Activated CD8-positive, alpha-beta memory T cell treated with anti-CD3 and anti-CD28 coated beads, Interleukin-2, amount 10 ng/mL, durations not matched to agents 7 days and 5 days (primary cell): ENCODE measurements at regions not wholly inside any gene's neighbourhood (a gene's known extent, or its start where the extent isn't known, plus 50 kb on each side); places are given as distances from the start of the nearest gene placed in this dataset.
"Not testable (repeated sequence)": the region's sequence is repeated elsewhere in the genome, so short reads cannot be mapped to it uniquely, and the experiment has no call there.

Experiments
- ATAC-seq: fragments of 150-1000 bp; cut with Tn5 transposase; one replicate; pipeline ENCODE4 v1.10.0; 2021; ENCODE audit warnings: moderate library complexity
- CTCF ChIA-PET: fragments of 350-600 bp; sonication (Branson Sonifier 250); formaldehyde crosslinking; loops from one replicate; lab custom pipeline; 2021; ENCODE audit warnings: antibody characterized with exemption; lab: Charles Lee
- DNase-seq: peaks from one replicate; pipeline ENCODE4 v3.0.0-alpha.2; 2020
- H3K27ac Mint-ChIP-seq: one replicate; pipeline ENCODE4 v1.8.0; 2021; ENCODE audit warnings: mild to moderate bottlenecking, mixed read lengths
- H3K27me3 Mint-ChIP-seq: one replicate; pipeline ENCODE4 v1.8.0; 2021; ENCODE audit warnings: mixed read lengths
- H3K36me3 Mint-ChIP-seq: one replicate; pipeline ENCODE4 v1.8.0; 2021; ENCODE audit warnings: mild to moderate bottlenecking, mixed read lengths
- H3K4me1 Mint-ChIP-seq: one replicate; pipeline ENCODE4 v1.8.0; 2021; ENCODE audit warnings: mixed read lengths
- H3K4me3 Mint-ChIP-seq: one replicate; pipeline ENCODE4 v1.8.0; 2021; ENCODE audit warnings: mild to moderate bottlenecking, moderate library complexity, mixed read lengths
- H3K9me3 Mint-ChIP-seq: one replicate; pipeline ENCODE4 v1.8.0; 2022; ENCODE audit warnings: low read depth, mixed read lengths

DNA sequence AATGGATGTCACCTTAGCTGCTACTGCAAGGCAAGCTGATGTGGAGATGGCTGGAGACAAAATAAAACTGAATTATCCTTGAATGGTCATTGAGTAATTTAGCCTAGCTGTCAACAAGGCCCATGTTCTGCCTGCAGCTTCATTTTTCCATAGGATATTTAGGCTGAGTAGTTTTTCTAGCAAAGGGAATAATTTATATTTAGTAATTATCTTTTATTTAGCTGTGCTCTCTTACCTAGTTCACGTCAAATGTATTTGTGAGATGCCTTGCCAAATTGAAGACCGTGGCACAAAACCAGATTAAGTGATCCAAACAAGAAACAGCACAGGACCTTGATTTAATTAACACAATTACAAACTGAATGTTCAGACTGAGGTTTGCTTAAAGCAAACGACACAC, 77.4 kb upstream of the CEP162 start:
- CTCF ChIA-PET: no interaction called here

DNA sequence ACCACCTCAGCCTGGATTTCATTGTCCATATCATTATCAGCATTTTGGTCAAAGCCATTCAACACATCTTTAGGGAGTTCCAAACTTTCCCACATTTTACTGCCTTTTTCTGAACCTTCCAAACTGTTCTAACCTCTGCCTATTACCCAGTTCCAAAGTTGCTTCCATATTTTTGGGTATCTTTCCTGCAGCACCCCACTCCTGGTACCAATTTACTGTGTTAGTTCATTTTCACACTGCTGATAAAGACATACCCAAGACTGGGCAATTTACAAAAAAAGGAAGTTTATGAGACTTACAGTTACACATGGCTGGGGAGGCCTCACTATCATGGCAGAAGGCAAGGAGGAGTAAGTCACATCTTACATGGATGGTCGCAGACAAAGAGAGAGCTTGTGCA, 63.6 kb upstream of the CEP162 start:
- not testable (repeated sequence) for H3K27me3 Mint-ChIP-seq, ATAC-seq, H3K4me1 Mint-ChIP-seq

More for the DNA sequence above, 77.4 kb upstream of the CEP162 start:
- no peak for DNase-seq
- Mint-ChIP-seq H3K36me3 (no peaks in the 10 kb centered on the region), H3K4me3 (no peak overlapping the region), H3K27ac (no peak overlapping the region), H3K9me3 (no peaks in the 10 kb centered on the region), H3K4me1 (no peaks in the 10 kb centered on the region), H3K27me3 (no peaks in the 10 kb centered on the region)
- no peak for ATAC-seq

DNA sequence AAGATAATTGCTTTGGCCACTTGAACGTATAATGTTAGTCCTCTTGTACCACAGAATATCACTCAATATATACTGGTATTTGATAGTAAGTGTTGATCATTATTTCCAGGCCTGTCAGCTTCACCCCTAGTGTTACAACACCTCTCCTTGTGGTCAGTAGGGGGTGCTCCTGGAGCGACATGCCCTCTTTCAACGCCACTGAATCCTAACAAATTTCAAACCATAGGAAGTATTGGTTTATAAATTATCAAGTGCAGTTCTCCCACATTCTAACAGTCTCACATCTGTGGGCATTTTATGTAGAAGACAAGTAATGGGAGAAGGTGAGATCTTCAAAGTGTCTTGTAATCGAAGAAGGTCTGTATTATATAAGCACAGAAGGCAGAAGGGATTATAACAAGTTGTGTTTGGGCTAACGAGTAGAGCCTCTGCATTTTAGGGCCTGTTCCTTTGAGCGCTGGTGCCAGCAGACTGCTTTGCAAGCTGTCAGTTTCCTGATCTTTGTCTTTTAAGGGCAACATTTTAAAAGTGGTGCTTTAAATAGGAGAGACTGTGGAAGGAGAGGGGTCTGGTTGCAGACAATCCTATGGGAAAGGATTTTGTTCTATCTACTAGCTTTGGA, 57.1 kb upstream of the CEP162 start:
- no peaks in the 10 kb centered on the region for H3K36me3 Mint-ChIP-seq
- CTCF ChIA-PET: no interaction called here
- no peaks in the 10 kb centered on the region for H3K9me3 Mint-ChIP-seq
- H3K4me3 Mint-ChIP-seq: no peak overlapping the region
- ATAC-seq: no peak
- H3K27me3 Mint-ChIP-seq: peaks cover 6% of the 10 kb centered on the region
- no peak for DNase-seq
- no peak overlapping the region for H3K27ac Mint-ChIP-seq
- H3K4me1 Mint-ChIP-seq: no peaks in the 10 kb centered on the region

More for the DNA sequence above, 63.6 kb upstream of the CEP162 start:
- DNase-seq, H3K27ac Mint-ChIP-seq, H3K36me3 Mint-ChIP-seq, CTCF ChIA-PET, H3K4me3 Mint-ChIP-seq: not testable (repeated sequence)
- peaks cover 11% of the 10 kb centered on the region for H3K9me3 Mint-ChIP-seq

DNA sequence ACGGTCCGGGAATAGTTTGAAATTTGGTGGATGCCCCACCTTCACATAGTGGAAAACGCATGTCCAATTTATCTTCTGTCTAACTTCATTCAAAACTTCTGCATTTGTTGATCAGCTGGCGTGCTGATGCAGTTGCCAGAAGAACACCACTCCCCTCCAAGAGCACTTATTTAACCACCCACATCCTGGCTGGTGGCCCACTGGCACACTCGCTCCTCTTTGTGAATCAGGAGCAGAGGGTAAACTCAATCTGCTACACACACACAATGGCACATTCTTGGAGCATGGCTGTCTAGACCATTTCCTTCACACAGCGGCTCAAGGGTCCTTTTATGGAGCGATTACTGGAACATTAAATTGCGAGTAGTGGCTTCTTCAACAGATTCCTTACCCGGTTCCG, 55.1 kb upstream of the CEP162 start:
- peaks cover 6% of the 10 kb centered on the region for H3K27me3 Mint-ChIP-seq
- no peak overlapping the region for H3K27ac Mint-ChIP-seq
- no peak overlapping the region for H3K4me3 Mint-ChIP-seq
- no peaks in the 10 kb centered on the region for H3K36me3 Mint-ChIP-seq
- no peak for ATAC-seq
- no peaks in the 10 kb centered on the region for H3K4me1 Mint-ChIP-seq
- DNase-seq: no peak
- CTCF ChIA-PET: no interaction called here
- no peaks in the 10 kb centered on the region for H3K9me3 Mint-ChIP-seq

DNA sequence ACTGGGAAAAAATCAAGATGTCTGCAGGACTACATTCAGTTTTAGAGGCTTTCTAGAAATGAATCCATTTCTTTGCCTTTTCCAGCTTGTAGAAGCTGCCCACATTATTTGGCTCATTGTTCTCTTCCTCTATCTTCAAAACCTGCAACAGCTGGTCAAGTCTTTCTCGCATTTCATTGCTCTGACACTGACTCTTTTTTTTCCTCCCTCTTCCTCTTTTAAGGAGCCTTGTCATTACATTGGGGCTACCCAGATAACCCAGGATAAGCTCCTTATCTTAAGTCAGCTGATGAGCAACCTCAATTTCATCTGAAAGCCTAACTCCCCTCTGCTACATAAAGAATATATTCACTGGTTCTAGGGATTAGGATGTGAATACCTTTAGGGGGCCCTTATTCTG, 53.2 kb upstream of the CEP162 start:
- H3K27me3 Mint-ChIP-seq: peaks cover 6% of the 10 kb centered on the region
- H3K4me3 Mint-ChIP-seq: no peak overlapping the region
- no peaks in the 10 kb centered on the region for H3K4me1 Mint-ChIP-seq
- ATAC-seq (no peak), DNase-seq (no peak)
- CTCF ChIA-PET: no interaction called here
- no peaks in the 10 kb centered on the region for H3K9me3 Mint-ChIP-seq
- no peaks in the 10 kb centered on the region for H3K36me3 Mint-ChIP-seq
- no peak overlapping the region for H3K27ac Mint-ChIP-seq

DNA sequence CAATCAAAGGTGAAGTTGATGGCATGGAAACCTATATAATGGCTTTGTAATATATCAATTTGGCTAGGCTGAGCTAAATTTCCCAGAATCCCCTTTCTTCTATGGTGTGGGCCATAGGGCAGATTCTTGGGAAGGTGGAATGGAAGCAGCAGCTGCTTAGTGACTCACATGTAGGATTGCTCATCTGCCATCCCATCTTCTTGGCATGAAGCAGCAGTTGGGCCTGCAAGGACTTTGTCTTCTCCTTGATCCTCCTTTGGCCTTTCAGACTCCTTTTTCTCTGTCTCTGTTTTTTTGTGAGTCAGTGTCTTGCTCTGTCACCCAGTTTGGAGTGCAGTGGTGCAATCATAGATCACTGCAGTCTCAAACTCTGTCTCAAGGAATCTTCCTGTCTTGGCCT, 52.6 kb upstream of the CEP162 start:
- H3K4me1 Mint-ChIP-seq: no peaks in the 10 kb centered on the region
- DNase-seq (no peak), ATAC-seq (no peak)
- CTCF ChIA-PET: no interaction called here
- H3K36me3 Mint-ChIP-seq: no peaks in the 10 kb centered on the region
- no peak overlapping the region for H3K4me3 Mint-ChIP-seq
- H3K9me3 Mint-ChIP-seq: no peaks in the 10 kb centered on the region
- H3K27me3 Mint-ChIP-seq: peaks cover 6% of the 10 kb centered on the region
- H3K27ac Mint-ChIP-seq: no peak overlapping the region

DNA sequence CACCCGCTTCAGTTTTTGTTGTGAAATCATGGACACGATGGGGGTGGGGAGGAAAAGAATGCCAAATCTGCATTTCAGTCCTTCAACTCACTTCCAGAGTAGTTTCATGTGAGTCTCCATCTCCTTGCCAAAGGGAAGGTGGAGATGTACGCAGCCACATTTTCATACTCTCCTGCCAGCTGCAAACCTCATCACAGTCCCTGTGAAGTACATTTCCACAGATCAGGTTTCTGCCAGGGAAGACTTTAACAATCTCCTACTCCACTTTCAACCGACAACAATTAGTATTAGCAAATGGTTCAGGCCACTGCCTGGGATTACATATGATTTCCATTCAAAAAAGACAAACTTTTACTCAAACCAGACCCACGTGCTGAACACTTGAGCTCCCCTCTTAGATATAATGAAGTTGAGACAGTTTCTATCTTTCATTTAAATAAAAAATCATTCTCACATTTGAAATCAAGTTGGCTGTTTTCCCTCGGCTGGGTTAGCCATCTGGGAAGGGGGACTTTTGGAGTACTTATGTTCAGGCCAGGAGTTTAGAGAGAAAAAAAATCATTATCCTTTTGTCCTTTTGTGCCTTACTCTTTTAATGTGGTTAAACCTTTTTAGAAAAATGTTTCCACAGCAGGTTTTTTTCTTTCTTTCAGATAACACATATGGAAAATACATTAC, 51.0 kb upstream of the CEP162 start:
- ATAC-seq (no peak), DNase-seq (no peak)
- Mint-ChIP-seq H3K4me3 (no peak overlapping the region), H3K9me3 (no peaks in the 10 kb centered on the region), H3K27me3 (peaks cover 4% of the 10 kb centered on the region), H3K36me3 (no peaks in the 10 kb centered on the region), H3K4me1 (no peaks in the 10 kb centered on the region), H3K27ac (no peak overlapping the region)
- CTCF ChIA-PET: no interaction called here
